Stimulated activated CD4-positive, alpha-beta T cell treated with anti-CD3 and anti-CD28 coated beads, Interleukin-2, amount 100 ng/mL, for 4 hours (primary cell): ENCODE measurements at regions not wholly inside any gene's neighbourhood (a gene's known extent, or its start where the extent isn't known, plus 50 kb on each side); places are given as distances from the start of the nearest gene placed in this dataset.
"Not testable (repeated sequence)": the region's sequence is repeated elsewhere in the genome, so short reads cannot be mapped to it uniquely, and the experiment has no call there.

Experiments
- DNase-seq: peaks from one replicate; pipeline ENCODE4 v3.0.0-alpha.2; 2020; ENCODE audit warnings: low read depth

GRCh38 chr10:64344211-64344610 is 823.0 kb downstream of the REEP3 start:
- DNase-seq: no peak

- DNase-seq: no peak
Observed at GRCh38 chr10:64345856-64346255, 824.7 kb downstream of the REEP3 start.

- DNase-seq: no peak
Observed at GRCh38 chr10:64346389-64346788, 825.2 kb downstream of the REEP3 start.

GRCh38 chr10:64350665-64351064 is 829.5 kb downstream of the REEP3 start:
- no peak for DNase-seq

- DNase-seq: no peak
Observed at GRCh38 chr10:64358907-64359306, 837.7 kb downstream of the REEP3 start.

- not testable (repeated sequence) for DNase-seq
Observed at GRCh38 chr10:64360240-64360639, 839.0 kb downstream of the REEP3 start.

- no peak for DNase-seq
Observed at GRCh38 chr10:64363687-64364086, 842.5 kb downstream of the REEP3 start.

- no peak for DNase-seq
Observed at GRCh38 chr10:64365663-64366062, 844.5 kb downstream of the REEP3 start.

- no peak for DNase-seq
Observed at GRCh38 chr10:64368298-64368697, 847.1 kb downstream of the REEP3 start.

- DNase-seq: no peak
Observed at GRCh38 chr10:64369885-64370773, 848.9 kb downstream of the REEP3 start.

- no peak for DNase-seq
Observed at GRCh38 chr10:64374346-64374745, 853.1 kb downstream of the REEP3 start.

GRCh38 chr10:64376167-64376566 is 855.0 kb downstream of the REEP3 start:
- no peak for DNase-seq

GRCh38 chr10:64379898-64380297 is 858.7 kb downstream of the REEP3 start:
- no peak for DNase-seq

GRCh38 chr10:64385355-64385754 is 864.2 kb downstream of the REEP3 start:
- no peak for DNase-seq

GRCh38 chr10:64394744-64395143 is 873.5 kb downstream of the REEP3 start:
- DNase-seq: no peak

GRCh38 chr10:64396105-64396708 is 875.0 kb downstream of the REEP3 start:
- no peak for DNase-seq

- no peak for DNase-seq
Observed at GRCh38 chr10:64397125-64397524, 875.9 kb downstream of the REEP3 start.

- DNase-seq: no peak
Observed at GRCh38 chr10:64408391-64409183, 887.4 kb downstream of the REEP3 start.

GRCh38 chr10:64409349-64409748 is 888.1 kb downstream of the REEP3 start:
- no peak for DNase-seq

- DNase-seq: no peak
Observed at GRCh38 chr10:64416011-64416410, 894.8 kb downstream of the REEP3 start.

GRCh38 chr10:64419461-64419860 is 898.3 kb downstream of the REEP3 start:
- no peak for DNase-seq

GRCh38 chr10:64426745-64427144 is 905.5 kb downstream of the REEP3 start:
- DNase-seq: no peak
